Upper lobe of left lung (tissue), 4 donors: ENCODE measurements at regions not wholly inside any gene's neighbourhood (a gene's known extent, or its start where the extent isn't known, plus 50 kb on each side); places are given as distances from the start of the nearest gene placed in this dataset.

Source experiments
- POLR2AphosphoS5 ChIP-seq, 2 donors: sonication (generic); formaldehyde crosslinking; IDR thresholded peaks; one replicate each; pipeline ENCODE4 v1.5.1; 2017; ENCODE audit warnings: antibody characterized with exemption in 2 of 2
- TF ChIP-seq, protein P1 (sequence below), 6 experiments: fragments of 450-650 bp in 4 of 6; fragments of 200-600 bp in 2 of 6; sonication (generic) in 2 of 6; IDR thresholded peaks; one replicate each; pipeline ENCODE4 v1.5.1; 2016 to 2019; ENCODE audit warnings: antibody characterized with exemption in 6 of 6

DNA sequence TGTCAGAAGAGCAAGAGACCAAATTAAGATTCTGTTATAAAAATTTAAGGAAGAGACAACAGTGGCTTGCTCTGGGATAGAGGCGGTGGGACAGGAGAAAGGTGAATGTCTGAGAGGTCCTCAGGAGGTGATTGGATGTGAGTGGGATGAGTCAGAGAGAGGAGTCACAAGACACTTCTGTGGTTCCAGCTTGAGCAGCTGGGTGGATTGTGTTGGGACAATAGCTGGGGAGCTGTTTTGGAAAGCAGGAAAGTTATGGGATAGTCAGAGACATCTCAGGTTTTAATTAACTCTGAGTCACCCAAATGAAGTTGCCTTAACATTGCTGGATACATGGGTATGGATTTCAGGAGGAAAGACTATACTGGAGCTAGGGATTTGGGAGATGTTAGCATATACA, 218.0 kb upstream of the TRIB2 start:
- TF ChIP-seq POLR2AphosphoS5 (IDR thresholded peaks at IDR 0.05), result no peak
- TF ChIP-seq, protein P1, sequence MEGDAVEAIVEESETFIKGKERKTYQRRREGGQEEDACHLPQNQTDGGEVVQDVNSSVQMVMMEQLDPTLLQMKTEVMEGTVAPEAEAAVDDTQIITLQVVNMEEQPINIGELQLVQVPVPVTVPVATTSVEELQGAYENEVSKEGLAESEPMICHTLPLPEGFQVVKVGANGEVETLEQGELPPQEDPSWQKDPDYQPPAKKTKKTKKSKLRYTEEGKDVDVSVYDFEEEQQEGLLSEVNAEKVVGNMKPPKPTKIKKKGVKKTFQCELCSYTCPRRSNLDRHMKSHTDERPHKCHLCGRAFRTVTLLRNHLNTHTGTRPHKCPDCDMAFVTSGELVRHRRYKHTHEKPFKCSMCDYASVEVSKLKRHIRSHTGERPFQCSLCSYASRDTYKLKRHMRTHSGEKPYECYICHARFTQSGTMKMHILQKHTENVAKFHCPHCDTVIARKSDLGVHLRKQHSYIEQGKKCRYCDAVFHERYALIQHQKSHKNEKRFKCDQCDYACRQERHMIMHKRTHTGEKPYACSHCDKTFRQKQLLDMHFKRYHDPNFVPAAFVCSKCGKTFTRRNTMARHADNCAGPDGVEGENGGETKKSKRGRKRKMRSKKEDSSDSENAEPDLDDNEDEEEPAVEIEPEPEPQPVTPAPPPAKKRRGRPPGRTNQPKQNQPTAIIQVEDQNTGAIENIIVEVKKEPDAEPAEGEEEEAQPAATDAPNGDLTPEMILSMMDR (IDR thresholded peaks at IDR 0.05), result no peak
